NCI-H146 (cell line): ENCODE measurements at regions not wholly inside any gene's neighbourhood (a gene's known extent, or its start where the extent isn't known, plus 50 kb on each side); places are given as distances from the start of the nearest gene placed in this dataset.
A peak's percentile ranks its signal among the peaks of the same experiment; 100 is the strongest.
"Not testable (repeated sequence)": the region's sequence is repeated elsewhere in the genome, so short reads cannot be mapped to it uniquely, and the experiment has no call there.

ENCODE experiments used
- DNase-seq: peaks from one replicate; lab custom pipeline; 2025; lab: John Stamatoyannopoulos, UW

DNA sequence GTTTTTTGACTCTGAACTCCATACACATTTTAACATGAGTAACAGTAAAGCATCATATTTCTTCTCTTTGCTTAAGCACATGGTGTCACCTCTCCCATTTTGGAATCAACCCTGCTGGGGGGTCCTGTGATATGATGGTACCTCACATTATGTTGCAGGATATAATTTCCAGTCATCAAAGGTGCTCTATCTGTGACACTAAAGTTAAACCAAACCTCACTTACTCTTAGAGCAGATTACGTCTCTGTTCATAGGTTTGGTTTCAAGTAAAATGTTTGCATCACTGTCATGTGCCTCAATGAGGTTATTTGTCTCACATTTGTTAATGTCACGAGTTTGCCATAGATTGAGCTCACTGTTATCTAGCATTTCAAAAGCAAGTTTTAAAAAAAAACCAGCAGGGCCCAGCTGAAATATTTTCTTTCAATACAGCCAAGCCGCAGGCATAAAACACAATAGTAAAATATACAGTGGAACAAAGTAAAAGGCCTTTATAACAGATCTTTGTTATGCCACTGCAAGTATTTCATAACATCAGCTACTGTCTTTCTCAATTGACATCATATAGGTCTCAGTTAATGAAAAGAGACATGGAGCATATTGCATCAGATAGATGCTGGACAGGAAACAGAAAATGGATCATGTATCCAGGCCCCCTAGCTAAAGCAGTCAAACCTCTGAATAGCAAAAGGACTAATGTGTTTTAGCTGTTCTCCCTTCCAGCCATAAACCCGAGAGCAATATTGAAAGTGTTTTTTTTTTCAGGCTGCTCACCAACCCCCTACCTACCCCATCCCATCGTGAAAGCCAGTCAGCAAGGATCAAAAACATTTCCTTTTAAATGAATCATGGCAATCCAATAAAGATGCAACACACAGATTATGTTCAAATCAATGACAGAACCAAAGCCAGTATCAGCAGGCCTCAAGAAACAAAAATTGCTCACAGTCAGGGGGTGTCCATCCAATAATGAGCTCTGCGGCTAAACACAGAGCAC lies 182.1 kb upstream of the ITGA1 start:
- DNase-seq, result no peak

DNA sequence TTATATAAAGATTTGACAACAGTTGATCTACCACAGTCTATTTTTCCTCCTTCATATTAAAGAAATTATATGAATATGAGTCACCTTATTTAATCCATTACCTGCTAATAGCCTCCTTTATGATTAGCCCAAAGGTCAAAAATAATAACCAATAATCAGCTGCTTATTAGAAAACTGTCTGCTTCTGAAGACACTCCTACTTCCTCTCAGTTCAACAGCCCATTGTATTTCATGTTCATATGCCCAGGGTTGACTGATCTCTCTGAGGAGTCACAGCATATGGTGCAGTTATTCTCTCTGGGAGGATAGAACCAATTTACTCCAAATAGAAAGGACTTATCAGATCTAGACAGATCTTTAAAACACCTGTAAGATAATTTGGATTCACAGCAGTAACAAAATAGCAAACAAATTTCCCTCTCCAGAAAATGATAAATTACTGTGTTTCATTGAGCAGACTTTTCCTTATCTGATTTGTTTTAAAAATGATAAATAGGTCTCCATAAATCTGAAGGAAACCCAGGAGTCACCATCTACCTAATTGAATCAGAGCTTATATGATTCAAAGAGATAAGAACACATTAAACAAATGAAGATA lies 180.4 kb upstream of the ITGA1 start:
- DNase-seq, result peak; percentile 38

DNA sequence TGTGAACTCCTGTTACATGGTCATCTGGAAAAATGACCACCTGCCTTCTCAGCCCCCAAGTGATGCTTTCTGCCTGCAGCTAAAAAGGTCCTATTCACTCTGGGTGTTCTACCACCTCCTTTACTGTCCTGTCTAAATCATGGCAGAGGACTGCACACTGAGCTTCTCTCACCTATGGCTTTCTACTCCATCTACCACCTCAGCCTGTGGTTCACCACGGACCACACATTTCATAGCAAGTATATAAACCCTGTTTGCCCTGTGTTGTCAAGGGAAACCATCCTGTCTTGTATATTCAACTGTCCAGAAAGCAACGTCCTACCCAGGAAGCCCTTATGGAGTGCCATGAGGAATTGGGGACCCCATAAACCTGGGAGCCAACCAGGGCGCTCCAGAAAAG lies 167.4 kb upstream of the ITGA1 start:
- no peak for DNase-seq

- DNase-seq, result no peak
Measured at GRCh38 chr5:52623291-52623690, 164.4 kb upstream of the ITGA1 start.

DNA sequence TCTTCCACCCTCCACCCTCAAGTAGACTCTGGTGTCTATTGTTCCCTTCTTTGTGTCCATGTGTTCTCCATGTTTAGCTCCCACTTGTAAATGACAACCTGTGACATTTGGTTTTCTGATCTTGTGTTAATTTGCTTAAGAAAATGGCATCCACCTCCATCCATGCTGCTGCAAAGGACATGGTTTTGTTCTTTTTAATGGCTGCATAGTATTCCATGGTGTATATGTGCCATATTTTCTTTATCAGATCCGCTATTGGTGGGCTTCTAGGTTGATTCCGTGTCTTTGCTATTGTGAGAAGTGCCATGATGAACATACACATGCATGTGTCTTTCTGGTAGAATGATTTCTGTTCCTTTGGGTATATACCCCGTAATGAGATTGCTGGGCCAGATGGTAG lies 163.4 kb upstream of the ITGA1 start:
- DNase-seq, result no peak

GRCh38 chr5:52626312-52626711 lies 161.4 kb upstream of the ITGA1 start:
- no peak for DNase-seq

DNA sequence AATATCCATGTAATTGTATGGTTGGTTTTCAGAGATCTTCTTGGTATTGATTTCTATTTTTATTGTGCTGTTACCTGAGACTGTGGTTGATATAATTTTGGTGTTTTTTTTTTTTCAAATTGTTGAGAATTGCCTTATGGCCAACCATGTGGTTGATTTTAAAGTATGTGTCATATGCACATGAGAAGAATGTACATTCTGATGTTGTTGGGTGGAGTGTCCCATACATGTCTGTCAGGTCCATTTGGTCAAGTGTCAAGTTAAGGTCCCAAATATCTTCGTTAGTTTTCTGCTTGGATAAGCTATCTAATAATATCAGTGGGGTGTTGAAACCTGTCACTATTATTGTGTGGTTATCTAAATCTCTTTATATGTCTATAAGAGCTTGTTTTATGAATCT lies 160.0 kb upstream of the ITGA1 start:
- DNase-seq, result no peak

DNA sequence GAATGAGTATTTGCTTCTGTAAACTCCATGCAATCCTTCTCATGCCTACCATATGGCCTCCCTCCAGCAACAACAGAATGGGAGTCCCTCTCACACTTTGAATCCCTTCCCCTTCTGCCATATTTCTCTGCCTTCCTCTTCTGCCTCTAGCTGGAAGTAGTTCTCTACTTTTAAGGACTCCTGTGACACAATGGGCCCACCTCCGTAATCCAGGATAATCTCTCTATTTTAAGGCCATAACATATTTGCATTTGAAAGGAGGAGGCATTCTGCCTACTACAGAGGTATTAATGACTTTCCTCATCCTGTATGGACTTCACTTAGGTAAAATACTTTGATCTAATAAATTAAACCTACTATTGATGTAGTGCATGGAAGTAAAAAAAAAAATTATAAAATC lies 155.4 kb upstream of the ITGA1 start:
- DNase-seq, result no peak

DNA sequence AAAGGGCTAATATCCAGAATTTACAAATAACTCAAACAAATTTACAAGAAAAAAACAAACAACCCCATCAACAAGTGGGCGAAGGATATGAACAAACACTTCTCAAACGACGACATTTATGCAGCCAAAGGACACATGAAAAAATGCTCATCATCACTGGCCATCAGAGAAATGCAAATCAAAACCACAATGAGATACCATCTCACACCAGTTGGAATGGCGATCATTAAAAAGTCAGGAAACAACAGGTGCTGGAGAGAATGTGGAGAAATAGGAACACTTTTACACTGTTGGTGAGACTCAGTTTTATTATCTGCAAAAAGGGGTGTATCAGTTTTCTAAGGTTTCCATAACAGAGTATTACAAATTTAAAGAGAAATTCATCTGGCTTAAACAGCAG lies 153.5 kb upstream of the ITGA1 start:
- not testable (repeated sequence) for DNase-seq

GRCh38 chr5:52638732-52639131 lies 149.0 kb upstream of the ITGA1 start:
- DNase-seq, result no peak

GRCh38 chr5:52648726-52649125 lies 139.0 kb upstream of the ITGA1 start:
- no peak for DNase-seq

DNA sequence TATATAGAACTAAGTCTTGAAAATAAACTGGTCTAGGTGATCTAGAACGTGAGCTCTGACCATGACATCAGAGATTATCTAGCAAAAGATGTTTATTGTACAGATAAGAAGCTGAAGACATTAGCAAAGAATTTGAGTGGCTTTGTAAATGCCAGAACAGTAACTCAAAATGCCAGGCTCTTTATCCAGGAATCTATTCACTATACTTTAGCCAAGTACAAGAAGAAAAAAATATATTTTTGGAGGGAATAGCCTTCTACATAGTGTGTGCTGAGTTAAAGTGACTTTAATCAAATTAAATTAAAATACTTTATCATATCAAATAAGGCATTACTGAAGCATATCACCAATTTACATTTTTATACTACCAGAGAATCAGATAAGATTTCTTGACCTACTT lies 132.6 kb upstream of the ITGA1 start:
- no peak for DNase-seq

GRCh38 chr5:52656569-52657246 lies 131.0 kb upstream of the ITGA1 start:
- DNase-seq, result no peak

GRCh38 chr5:52657247-52657645 lies 130.5 kb upstream of the ITGA1 start:
- peak; percentile 74 for DNase-seq

GRCh38 chr5:52658246-52658645 lies 129.5 kb upstream of the ITGA1 start:
- DNase-seq, result no peak

GRCh38 chr5:52660621-52661020 lies 127.1 kb upstream of the ITGA1 start:
- no peak for DNase-seq

DNA sequence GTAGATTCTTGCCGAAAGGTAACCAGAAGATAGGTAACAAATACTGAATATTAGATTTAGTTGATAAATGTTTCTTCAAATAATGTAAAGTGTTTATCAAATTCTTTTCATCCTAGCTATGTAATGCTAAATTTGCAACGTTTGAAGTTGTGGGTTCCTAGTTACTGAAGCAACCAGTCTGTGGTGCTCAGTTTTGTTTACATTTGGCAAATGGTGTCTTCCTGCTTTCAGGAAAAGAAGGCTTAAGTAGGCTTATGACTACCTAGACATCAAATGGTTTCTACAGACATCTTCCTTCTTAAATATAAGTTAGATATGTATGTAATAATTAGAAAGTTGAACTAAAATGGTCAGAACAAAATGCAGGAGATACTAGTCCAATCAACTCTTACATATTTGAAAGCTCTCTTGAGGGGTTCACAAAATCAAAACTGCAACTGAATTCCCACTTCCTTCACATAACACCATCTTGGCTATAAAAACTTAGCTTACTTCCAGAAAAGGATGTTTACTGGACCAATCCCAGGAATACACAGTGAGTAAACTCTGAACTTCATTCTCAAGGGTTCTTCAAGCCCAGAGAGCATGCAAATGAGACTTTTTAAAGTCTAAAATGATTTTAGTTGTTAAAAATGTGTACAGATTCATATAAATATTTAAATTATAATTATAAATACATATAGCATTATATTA lies 125.7 kb upstream of the ITGA1 start:
- DNase-seq, result no peak

DNA sequence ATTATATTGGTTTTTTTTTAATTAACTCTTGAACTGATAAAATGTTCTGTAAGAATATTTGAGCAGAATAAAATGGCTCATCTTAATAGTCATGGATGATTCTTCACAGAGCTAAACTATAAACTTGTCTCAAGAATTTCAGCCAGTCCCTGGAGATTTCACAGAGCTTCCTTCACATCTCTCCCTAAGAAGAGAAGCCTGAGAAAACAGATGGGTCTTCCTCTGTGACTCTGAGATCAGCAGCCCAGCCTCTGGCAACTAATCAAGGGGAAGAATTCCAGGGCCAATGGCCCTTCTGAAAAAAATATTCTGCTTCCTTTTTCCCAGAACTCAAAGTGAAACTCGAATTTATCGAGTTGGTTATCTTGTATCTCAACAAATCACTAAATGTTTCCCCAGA lies 122.2 kb upstream of the ITGA1 start:
- no peak for DNase-seq

DNA sequence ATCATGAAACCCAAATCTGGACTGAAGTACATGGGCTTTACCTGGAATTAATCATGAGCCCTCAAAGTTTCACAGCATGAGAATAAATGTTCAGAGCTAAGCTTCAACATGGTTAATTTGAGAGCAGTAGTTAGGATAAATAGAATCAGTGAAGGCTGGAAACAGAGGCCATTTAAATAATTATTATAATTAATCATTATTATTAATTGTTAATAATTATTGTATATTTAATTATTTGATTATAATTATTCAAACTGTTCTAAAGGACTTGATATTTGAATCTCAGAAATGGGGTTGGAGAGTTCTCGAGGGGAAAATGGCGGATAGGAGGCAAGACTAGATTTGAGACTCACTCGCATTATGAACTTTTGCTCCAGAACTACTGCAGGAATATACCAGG lies 119.6 kb upstream of the ITGA1 start:
- DNase-seq, result no peak

- DNase-seq, result no peak
Measured at GRCh38 chr5:52668544-52669185, 119.1 kb upstream of the ITGA1 start.

GRCh38 chr5:52672459-52672858 lies 115.3 kb upstream of the ITGA1 start:
- DNase-seq, result no peak

- DNase-seq, result no peak
Measured at GRCh38 chr5:52673495-52673894, 114.2 kb upstream of the ITGA1 start.
